ENCODE measurements at regions not wholly inside any gene's neighbourhood (a gene's known extent, or its start where the extent isn't known, plus 50 kb on each side); places are given as distances from the start of the nearest gene placed in this dataset.

DNA sequence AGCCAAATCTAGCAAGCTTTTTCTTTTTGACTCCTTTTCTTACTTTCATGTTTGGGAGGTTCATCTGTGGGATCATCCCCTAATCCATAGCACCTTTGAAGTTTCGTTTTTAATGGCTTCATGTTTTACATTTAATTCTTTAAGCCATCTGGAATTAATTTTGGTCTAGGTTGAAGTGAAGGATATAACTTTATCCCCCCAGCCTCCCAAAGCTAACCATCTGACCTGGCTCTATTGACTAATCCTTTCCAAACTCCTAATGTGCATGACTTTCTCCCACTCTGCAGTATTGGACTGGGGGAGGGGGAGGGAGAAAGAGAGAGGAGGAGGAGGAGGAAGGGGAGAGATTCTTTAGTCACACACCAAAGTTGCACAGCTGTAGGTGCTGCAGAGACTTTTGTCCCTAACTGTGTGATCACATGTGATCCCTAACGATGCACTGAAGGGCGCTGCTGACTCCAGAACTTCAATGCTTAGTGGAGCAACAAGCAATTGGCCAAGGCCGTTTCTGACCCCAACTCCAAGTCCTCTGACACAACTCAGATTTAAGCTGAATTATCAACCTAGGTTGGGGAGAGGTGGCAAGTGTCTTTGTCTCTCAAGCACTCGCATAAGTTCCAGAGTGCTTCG lies 191.6 kb downstream of the HUNK start:
- no peaks in the 10 kb centered on the region for H3K9me3 Mint-ChIP-seq
- DNase-seq (ENCODE audit: low spot score in 2 of 2) (no peak), ATAC-seq (no peak)
- no peaks in the 10 kb centered on the region for H3K36me3 Mint-ChIP-seq
- no peaks in the 10 kb centered on the region for H3K4me1 Mint-ChIP-seq
- H3K4me3 Mint-ChIP-seq: no peak overlapping the region
- H3K27ac Mint-ChIP-seq: no peak overlapping the region

DNA sequence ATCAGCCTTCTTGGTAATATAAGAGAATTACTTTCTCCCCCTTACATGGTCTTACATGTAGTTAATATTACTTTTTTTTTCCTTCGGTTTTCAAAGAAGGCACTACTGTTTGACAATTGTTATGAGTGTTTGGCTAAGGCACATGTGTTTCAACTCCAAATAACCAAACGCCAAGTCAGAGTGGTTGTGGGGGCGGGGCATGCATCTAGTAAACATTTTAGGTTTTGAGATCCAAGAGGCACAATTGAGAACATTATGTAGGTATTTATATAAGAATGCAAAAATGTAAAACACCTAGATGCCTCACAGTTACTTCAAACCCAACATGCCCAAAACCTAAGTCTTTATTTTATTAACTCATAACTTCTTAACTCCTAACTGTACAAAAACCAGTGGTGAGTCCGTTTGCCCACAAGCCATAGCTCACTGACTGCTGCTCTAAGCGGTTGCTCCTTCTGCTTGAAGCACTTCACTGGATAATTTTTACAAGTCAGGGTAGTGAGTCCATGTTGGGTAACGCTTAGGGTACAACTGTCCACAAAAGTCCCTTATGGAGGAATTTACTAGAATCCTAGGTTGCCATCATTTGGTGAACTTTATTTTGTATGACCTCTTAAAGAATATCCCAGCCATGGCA lies 189.9 kb downstream of the HUNK start:
- Mint-ChIP-seq H3K27ac (no peak overlapping the region), H3K4me3 (no peak overlapping the region), H3K9me3 (no peaks in the 10 kb centered on the region), H3K36me3 (no peaks in the 10 kb centered on the region), H3K4me1 (no peaks in the 10 kb centered on the region)
- DNase-seq (ENCODE audit: low spot score in 2 of 2) (no peak), ATAC-seq (no peak)

DNA sequence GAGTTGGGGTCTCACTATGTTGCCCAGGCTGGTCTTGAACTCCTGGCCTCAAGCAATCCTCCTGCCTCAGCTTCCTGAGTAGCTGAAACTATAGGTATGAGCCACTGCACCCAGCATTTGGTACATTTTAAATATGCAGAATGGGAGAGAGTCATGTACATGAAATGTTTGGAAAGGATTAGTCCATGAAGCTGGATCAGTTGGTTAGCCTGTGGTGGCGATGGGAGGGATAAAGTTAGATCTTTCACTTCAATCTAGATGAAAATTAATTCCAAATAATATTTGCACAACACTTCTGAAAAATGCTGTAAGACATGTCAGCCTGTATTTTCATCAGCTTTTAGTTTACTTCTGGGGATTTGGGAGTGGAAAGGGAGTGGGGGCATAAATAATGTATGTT lies 188.9 kb downstream of the HUNK start:
- H3K4me3 Mint-ChIP-seq: no peak overlapping the region
- H3K4me1 Mint-ChIP-seq: no peaks in the 10 kb centered on the region
- no peak overlapping the region for H3K27ac Mint-ChIP-seq
- ATAC-seq (no peak), DNase-seq (ENCODE audit: low spot score in 2 of 2) (no peak)
- no peaks in the 10 kb centered on the region for H3K9me3 Mint-ChIP-seq
- H3K36me3 Mint-ChIP-seq: no peaks in the 10 kb centered on the region

DNA sequence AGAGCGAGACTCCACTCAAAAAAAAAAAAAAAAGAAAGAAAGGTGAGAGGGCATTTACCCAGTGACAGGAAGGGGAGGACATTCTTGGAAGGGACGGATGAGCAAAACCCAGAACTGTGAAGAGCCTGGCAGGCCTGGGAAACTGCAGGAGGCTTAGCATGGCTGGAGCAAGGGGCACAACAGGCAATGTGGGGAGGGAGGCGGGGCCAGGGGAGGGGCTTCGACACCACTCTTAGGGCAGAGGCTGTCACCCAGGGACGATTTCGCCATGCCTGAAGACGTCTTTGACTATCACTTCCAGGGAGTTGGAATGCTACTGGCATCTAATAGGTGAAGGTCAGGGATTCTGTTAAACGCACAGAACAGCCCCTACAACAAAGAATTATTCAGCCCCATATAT lies 184.0 kb downstream of the HUNK start:
- no peak overlapping the region for H3K4me3 Mint-ChIP-seq
- DNase-seq (ENCODE audit: low spot score in 2 of 2) (no peak), ATAC-seq (no peak)
- H3K9me3 Mint-ChIP-seq: peaks cover 7% of the 10 kb centered on the region
- no peak overlapping the region for H3K27ac Mint-ChIP-seq
- H3K4me1 Mint-ChIP-seq: no peaks in the 10 kb centered on the region
- H3K36me3 Mint-ChIP-seq: no peaks in the 10 kb centered on the region

DNA sequence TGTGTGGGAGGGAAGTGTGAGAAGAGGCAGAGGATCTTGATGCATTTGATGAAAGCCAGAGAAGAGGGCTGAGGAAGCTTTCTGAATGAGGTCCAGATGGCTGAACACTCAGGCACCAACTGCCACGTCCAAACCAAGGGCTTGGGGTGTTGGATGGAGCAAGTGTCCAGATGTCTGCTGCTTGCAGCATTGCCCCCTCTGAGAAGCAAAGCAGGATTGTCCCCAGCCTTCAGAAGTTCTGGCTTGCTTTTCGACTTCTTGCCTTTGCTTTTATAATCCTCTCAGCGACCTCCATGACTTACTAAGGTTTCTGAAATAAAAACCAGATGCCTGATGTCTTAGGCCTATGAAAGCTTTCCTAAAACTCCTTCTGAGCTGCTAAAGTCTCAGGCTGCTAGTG lies 182.5 kb downstream of the HUNK start:
- Mint-ChIP-seq H3K36me3 (no peaks in the 10 kb centered on the region), H3K4me1 (no peaks in the 10 kb centered on the region), H3K4me3 (no peak overlapping the region), H3K9me3 (peaks cover 10% of the 10 kb centered on the region), H3K27ac (no peak overlapping the region)
- DNase-seq (ENCODE audit: low spot score in 2 of 2): no peak
- no peak for ATAC-seq
